HL-60 (cell line): ENCODE measurements at regions not wholly inside any gene's neighbourhood (a gene's known extent, or its start where the extent isn't known, plus 50 kb on each side); places are given as distances from the start of the nearest gene placed in this dataset.
"Not testable (repeated sequence)": the region's sequence is repeated elsewhere in the genome, so short reads cannot be mapped to it uniquely, and the experiment has no call there.

ENCODE experiments used
- DNase-seq, 2 experiments: peaks; one replicate each; pipeline ENCODE4 v3.0.0-alpha.2; 2010 to 2020; ENCODE audit warnings: low read depth in 1 of 2, low spot score in 1 of 2
- H3K27ac ChIP-seq: fragments of 250-450 bp; sonication (Bioruptor Pico); replicated peaks from 2 replicates; pipeline ENCODE4 v1.5.1; 2020; ENCODE audit warnings: mild to moderate bottlenecking, moderate library complexity
- H3K27me3 ChIP-seq: fragments of 250-450 bp; sonication (Bioruptor Pico); 2 replicates; pipeline ENCODE4 v1.5.1; 2021; ENCODE audit warnings: mild to moderate bottlenecking, moderate library complexity; ENCODE audit not compliant: insufficient read depth, poor library complexity, severe bottlenecking
- H3K4me3 ChIP-seq: replicated peaks from 2 replicates; pipeline ENCODE4 v1.5.1; 2011; ENCODE audit warnings: mild to moderate bottlenecking, control low read depth, low read length; ENCODE audit not compliant: insufficient read depth
- GABPA ChIP-seq: IDR thresholded peaks from 2 replicates; pipeline ENCODE4 v1.6.1; 2012; ENCODE audit warnings: low read depth
- POLR2AphosphoS5 ChIP-seq: IDR thresholded peaks from 2 replicates; pipeline ENCODE4 v1.6.1; 2012; ENCODE audit warnings: low read depth
- SPI1 ChIP-seq: IDR thresholded peaks from 2 replicates; pipeline ENCODE4 v1.6.1; 2012; ENCODE audit warnings: low read depth, mild to moderate bottlenecking, borderline replicate concordance
- TF ChIP-seq, protein P1 (sequence below): IDR thresholded peaks from 2 replicates; pipeline ENCODE4 v1.6.1; 2012; ENCODE audit warnings: low read depth; ENCODE audit not compliant: insufficient replicate concordance
- TF ChIP-seq, protein P2 (sequence below): IDR thresholded peaks from one replicate; pipeline ENCODE4 v1.5.1; 2011; ENCODE audit warnings: low read length, control low read depth, inconsistent platforms; ENCODE audit not compliant: insufficient read depth

DNA sequence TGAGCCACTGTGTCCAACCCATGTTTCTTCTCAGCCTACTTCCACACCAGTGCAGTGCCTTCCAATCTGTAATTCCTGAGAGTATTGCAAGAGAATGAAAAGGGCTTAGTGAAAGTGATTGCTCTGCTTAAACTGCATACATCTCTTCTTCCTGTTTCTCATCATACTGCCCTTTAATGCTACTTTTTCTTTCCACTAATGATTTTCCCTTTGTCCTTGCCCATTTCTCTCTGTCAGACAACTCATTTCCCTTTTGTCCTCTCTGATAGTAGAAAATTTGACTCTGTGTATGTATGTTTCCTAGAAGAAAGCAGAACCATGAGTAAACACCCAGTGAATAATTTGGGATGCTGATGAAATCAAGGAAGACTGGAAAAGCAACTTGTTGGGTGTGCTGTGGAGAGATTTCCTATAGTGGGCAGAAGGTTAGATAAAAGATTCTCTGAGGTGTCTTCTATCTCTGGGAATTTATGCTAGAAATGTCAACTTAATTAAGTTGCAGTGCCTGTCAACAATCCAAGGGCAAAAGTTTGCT lies 102.2 kb upstream of the CHD1 start:
- Histone ChIP-seq H3K27me3 (no peaks in the 10 kb centered on the region), H3K27ac (no peak overlapping the region), H3K4me3 (no peak overlapping the region)
- TF ChIP-seq, protein P1, sequence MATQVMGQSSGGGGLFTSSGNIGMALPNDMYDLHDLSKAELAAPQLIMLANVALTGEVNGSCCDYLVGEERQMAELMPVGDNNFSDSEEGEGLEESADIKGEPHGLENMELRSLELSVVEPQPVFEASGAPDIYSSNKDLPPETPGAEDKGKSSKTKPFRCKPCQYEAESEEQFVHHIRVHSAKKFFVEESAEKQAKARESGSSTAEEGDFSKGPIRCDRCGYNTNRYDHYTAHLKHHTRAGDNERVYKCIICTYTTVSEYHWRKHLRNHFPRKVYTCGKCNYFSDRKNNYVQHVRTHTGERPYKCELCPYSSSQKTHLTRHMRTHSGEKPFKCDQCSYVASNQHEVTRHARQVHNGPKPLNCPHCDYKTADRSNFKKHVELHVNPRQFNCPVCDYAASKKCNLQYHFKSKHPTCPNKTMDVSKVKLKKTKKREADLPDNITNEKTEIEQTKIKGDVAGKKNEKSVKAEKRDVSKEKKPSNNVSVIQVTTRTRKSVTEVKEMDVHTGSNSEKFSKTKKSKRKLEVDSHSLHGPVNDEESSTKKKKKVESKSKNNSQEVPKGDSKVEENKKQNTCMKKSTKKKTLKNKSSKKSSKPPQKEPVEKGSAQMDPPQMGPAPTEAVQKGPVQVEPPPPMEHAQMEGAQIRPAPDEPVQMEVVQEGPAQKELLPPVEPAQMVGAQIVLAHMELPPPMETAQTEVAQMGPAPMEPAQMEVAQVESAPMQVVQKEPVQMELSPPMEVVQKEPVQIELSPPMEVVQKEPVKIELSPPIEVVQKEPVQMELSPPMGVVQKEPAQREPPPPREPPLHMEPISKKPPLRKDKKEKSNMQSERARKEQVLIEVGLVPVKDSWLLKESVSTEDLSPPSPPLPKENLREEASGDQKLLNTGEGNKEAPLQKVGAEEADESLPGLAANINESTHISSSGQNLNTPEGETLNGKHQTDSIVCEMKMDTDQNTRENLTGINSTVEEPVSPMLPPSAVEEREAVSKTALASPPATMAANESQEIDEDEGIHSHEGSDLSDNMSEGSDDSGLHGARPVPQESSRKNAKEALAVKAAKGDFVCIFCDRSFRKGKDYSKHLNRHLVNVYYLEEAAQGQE, result no peak
- no peak for DNase-seq

DNA sequence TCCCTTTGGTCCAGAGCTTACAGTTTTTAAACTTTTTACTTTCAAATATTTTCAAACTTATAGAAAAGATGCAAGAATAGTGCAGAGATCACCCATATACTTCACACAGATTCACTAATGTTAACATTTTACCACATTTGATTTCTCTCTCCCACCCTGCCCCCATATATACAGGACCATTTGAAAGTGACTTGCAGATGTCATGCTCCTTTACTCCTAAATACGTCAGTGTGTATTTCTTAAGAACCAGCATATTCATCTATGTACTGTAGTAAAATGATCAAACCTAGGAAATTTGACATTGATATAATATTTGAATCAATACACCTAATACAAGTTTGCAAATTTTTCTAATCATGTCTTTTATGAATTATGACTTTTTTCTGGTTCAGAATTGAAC lies 100.4 kb upstream of the CHD1 start:
- TF ChIP-seq, protein P2, sequence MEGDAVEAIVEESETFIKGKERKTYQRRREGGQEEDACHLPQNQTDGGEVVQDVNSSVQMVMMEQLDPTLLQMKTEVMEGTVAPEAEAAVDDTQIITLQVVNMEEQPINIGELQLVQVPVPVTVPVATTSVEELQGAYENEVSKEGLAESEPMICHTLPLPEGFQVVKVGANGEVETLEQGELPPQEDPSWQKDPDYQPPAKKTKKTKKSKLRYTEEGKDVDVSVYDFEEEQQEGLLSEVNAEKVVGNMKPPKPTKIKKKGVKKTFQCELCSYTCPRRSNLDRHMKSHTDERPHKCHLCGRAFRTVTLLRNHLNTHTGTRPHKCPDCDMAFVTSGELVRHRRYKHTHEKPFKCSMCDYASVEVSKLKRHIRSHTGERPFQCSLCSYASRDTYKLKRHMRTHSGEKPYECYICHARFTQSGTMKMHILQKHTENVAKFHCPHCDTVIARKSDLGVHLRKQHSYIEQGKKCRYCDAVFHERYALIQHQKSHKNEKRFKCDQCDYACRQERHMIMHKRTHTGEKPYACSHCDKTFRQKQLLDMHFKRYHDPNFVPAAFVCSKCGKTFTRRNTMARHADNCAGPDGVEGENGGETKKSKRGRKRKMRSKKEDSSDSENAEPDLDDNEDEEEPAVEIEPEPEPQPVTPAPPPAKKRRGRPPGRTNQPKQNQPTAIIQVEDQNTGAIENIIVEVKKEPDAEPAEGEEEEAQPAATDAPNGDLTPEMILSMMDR, result no peak
- TF ChIP-seq GABPA (no peak), POLR2AphosphoS5 (no peak), SPI1 (no peak)
- TF ChIP-seq, protein P1, result no peak
- no peak for DNase-seq
- no peak overlapping the region for H3K27ac ChIP-seq
- no peak overlapping the region for H3K4me3 ChIP-seq
- H3K27me3 ChIP-seq, result no peaks in the 10 kb centered on the region

- H3K27me3 ChIP-seq, H3K4me3 ChIP-seq, DNase-seq: not testable (repeated sequence)
- peak overlapping the region; percentile 75 for H3K27ac ChIP-seq
Observed at GRCh38 chr5:99028170-99028569, 99.4 kb upstream of the CHD1 start.

GRCh38 chr5:99025298-99026045 lies 96.7 kb upstream of the CHD1 start:
- Histone ChIP-seq H3K27ac (peak overlapping the region; percentile 75), H3K27me3 (no peaks in the 10 kb centered on the region), H3K4me3 (no peak overlapping the region)
- TF ChIP-seq SPI1 (no peak), POLR2AphosphoS5 (no peak), GABPA (no peak)
- TF ChIP-seq, protein P2, result no peak
- TF ChIP-seq, protein P1, result no peak
- DNase-seq, result no peak
